H1 (cell line): ENCODE measurements at regions not wholly inside any gene's neighbourhood (a gene's known extent, or its start where the extent isn't known, plus 50 kb on each side); places are given as distances from the start of the nearest gene placed in this dataset.

Source experiments
- CTCF ChIA-PET: fragments of 300-600 bp; sonication (Branson Sonifier 250); formaldehyde crosslinking; loops from one replicate; lab custom pipeline; 2021; ENCODE audit not compliant: partially characterized antibody; lab: Charles Lee
- POLR2A ChIA-PET: fragments of 300-600 bp; sonication (Branson Sonifier 250); formaldehyde crosslinking; loops from one replicate; lab custom pipeline; 2021; ENCODE audit warnings: inconsistent platforms; ENCODE audit not compliant: partially characterized antibody; lab: Charles Lee
- DNase-seq, 2 experiments: peaks; one replicate each; pipeline versions ENCODE4 v3.0.0 to v3.0.0-alpha.2; 2010 to 2022; ENCODE audit warnings: low spot score in 2 of 2, low read depth in 1 of 2, mixed read lengths in 1 of 2
- FAIRE-seq: peaks from 2 replicates; lab custom pipeline; 2011; peaks lifted over from hg19 to GRCh38; lab: Jason Lieb, UNC
- H2AFZ ChIP-seq: 2 replicates; pipeline ENCODE4 v1.8.1; 2012; ENCODE audit warnings: low read length, inconsistent platforms
- H2AK5ac ChIP-seq: 2 replicates; pipeline ENCODE4 v1.6.1; 2013; ENCODE audit warnings: low read depth, low read length
- H2BK120ac ChIP-seq: replicated peaks from 2 replicates; pipeline ENCODE3; 2013; ENCODE audit warnings: low read depth, low read length, inconsistent platforms
- H2BK12ac ChIP-seq: 2 replicates; pipeline ENCODE4 v1.6.1; 2013; ENCODE audit warnings: low read depth, low read length
- H2BK15ac ChIP-seq: 2 replicates; pipeline ENCODE4 v1.6.1; 2013; ENCODE audit warnings: low read length
- H2BK20ac ChIP-seq: 2 replicates; pipeline ENCODE4 v1.6.1; 2013; ENCODE audit warnings: low read length
- H2BK5ac ChIP-seq: 2 replicates; pipeline ENCODE4 v1.6.1; 2013; ENCODE audit warnings: low read depth, low read length
- H3K14ac ChIP-seq: 2 replicates; pipeline ENCODE4 v1.6.1; 2013; ENCODE audit warnings: inconsistent platforms; ENCODE audit not compliant: insufficient read length
- H3K18ac ChIP-seq: 2 replicates; pipeline ENCODE4 v1.6.1; 2013; ENCODE audit warnings: low read length; ENCODE audit errors: extremely low read depth
- H3K23ac ChIP-seq: 2 replicates; pipeline ENCODE4 v1.6.1; 2013; ENCODE audit warnings: inconsistent platforms; ENCODE audit not compliant: insufficient read length
- H3K23me2 ChIP-seq: 2 replicates; pipeline ENCODE4 v1.6.1; 2013; ENCODE audit warnings: low read depth, low read length
- H3K27ac ChIP-seq: 2 replicates; pipeline ENCODE4 v1.6.1; 2011; ENCODE audit warnings: low read depth, low read length, inconsistent platforms
- H3K27me3 ChIP-seq, 4 experiments: replicated peaks in 1 of 4; 1 replicate in 1 of 4; 2 replicates in 3 of 4; pipeline versions ENCODE4 v1.6.1 to v1.8.1; 2011 to 2013; ENCODE audit warnings: low read length in 3 of 4, mild to moderate bottlenecking in 3 of 4, inconsistent platforms in 2 of 4, mixed read lengths in 2 of 4, moderate library complexity in 1 of 4; ENCODE audit not compliant: control insufficient read depth in 3 of 4, insufficient read depth in 3 of 4; ENCODE audit errors: extremely low read depth in 1 of 4
- H3K36me3 ChIP-seq, 4 experiments: 2 replicates each; pipeline versions ENCODE4 v1.6.1 to v1.8.1; 2011 to 2013; ENCODE audit warnings: mild to moderate bottlenecking in 4 of 4, low read length in 3 of 4, moderate library complexity in 2 of 4, control low read depth in 1 of 4, inconsistent platforms in 1 of 4; ENCODE audit not compliant: insufficient read depth in 4 of 4, control insufficient read depth in 2 of 4
- H3K4ac ChIP-seq: replicated peaks from 2 replicates; pipeline ENCODE3; 2013; ENCODE audit warnings: low read length, low read depth, mixed read lengths, inconsistent platforms; ENCODE audit not compliant: insufficient read length
- H3K4me1 ChIP-seq, 4 experiments: replicated peaks in 1 of 4; 1 replicate in 1 of 4; 2 replicates in 3 of 4; pipeline versions ENCODE4 v1.6.1 to v1.8.1; 2011 to 2013; ENCODE audit warnings: low read length in 3 of 4, inconsistent platforms in 2 of 4, mixed read lengths in 1 of 4; ENCODE audit not compliant: insufficient read depth in 4 of 4, control insufficient read depth in 3 of 4
- H3K4me2 ChIP-seq, 2 experiments: 2 replicates each; pipeline versions ENCODE4 v1.6.1 to v1.8.1; 2011 to 2013; ENCODE audit warnings: low read depth in 2 of 2, low read length in 2 of 2, control low read depth in 1 of 2, inconsistent platforms in 1 of 2, mild to moderate bottlenecking in 1 of 2; ENCODE audit not compliant: insufficient read depth in 1 of 2
- H3K4me3 ChIP-seq, 4 experiments: fragments of 200-600, 300-600 bp in 1 of 4; sonication (generic), shearing (Covaris generic), sonication (Bioruptor Twin) in 1 of 4; 2 replicates each; pipeline versions ENCODE4 v1.5.1 to v1.8.1; 2011 to 2016; ENCODE audit warnings: low read length in 4 of 4, low read depth in 3 of 4, control low read depth in 2 of 4, inconsistent platforms in 2 of 4, mild to moderate bottlenecking in 2 of 4, mixed read lengths in 1 of 4, moderate library complexity in 1 of 4; ENCODE audit not compliant: insufficient read depth in 2 of 4; ENCODE audit errors: extremely low read depth in 1 of 4
- H3K56ac ChIP-seq: replicated peaks from 2 replicates; pipeline ENCODE3; 2013; ENCODE audit warnings: low read depth, mild to moderate bottlenecking, mixed read lengths, low read length, inconsistent platforms; ENCODE audit not compliant: insufficient read length
- H3K79me1 ChIP-seq: 2 replicates; pipeline ENCODE4 v1.6.1; 2013; ENCODE audit warnings: low read depth, low read length, control low read depth
- H3K79me2 ChIP-seq, 2 experiments: 2 replicates each; pipeline versions ENCODE4 v1.6.1 to v1.8.1; 2012 to 2013; ENCODE audit warnings: low read length in 2 of 2, mild to moderate bottlenecking in 2 of 2, inconsistent platforms in 1 of 2; ENCODE audit not compliant: insufficient read depth in 2 of 2, control insufficient read depth in 1 of 2
- H3K9ac ChIP-seq, 4 experiments: replicated peaks in 1 of 4; 1 replicate in 1 of 4; 2 replicates in 3 of 4; pipeline versions ENCODE4 v1.6.1 to v1.8.1; 2011 to 2013; ENCODE audit warnings: low read depth in 3 of 4, low read length in 3 of 4, control low read depth in 2 of 4, mild to moderate bottlenecking in 2 of 4, moderate library complexity in 2 of 4, inconsistent platforms in 1 of 4; ENCODE audit errors: extremely low read depth in 1 of 4
- H3K9me3 ChIP-seq, 2 experiments: 2 replicates each; pipeline versions ENCODE4 v1.6.1 to v1.8.1; 2012 to 2013; ENCODE audit warnings: mild to moderate bottlenecking in 2 of 2, moderate library complexity in 2 of 2, control low read depth in 1 of 2, inconsistent platforms in 1 of 2, low read depth in 1 of 2, low read length in 1 of 2, mixed read lengths in 1 of 2; ENCODE audit not compliant: insufficient read depth in 2 of 2
- H4K20me1 ChIP-seq, 2 experiments: replicated peaks in 1 of 2; 2 replicates each; pipeline versions ENCODE3 to v1.8.1; 2011 to 2013; ENCODE audit warnings: inconsistent platforms in 2 of 2, low read length in 2 of 2, mild to moderate bottlenecking in 1 of 2; ENCODE audit not compliant: insufficient read depth in 2 of 2, control insufficient read depth in 1 of 2
- H4K5ac ChIP-seq: 2 replicates; pipeline ENCODE4 v1.6.1; 2013; ENCODE audit warnings: low read length, low read depth, mixed read lengths, inconsistent platforms; ENCODE audit not compliant: insufficient read length
- H4K8ac ChIP-seq: 2 replicates; pipeline ENCODE4 v1.8.0; 2013; ENCODE audit warnings: mild to moderate bottlenecking, moderate library complexity, low read length, inconsistent platforms; ENCODE audit not compliant: insufficient read depth; ENCODE audit errors: extremely low read depth
- H4K91ac ChIP-seq: replicated peaks from 2 replicates; pipeline ENCODE3; 2013; ENCODE audit warnings: low read length, mixed read lengths, inconsistent platforms; ENCODE audit not compliant: insufficient read length
- BCL11A ChIP-seq, 2 experiments: IDR thresholded peaks; one replicate each; pipeline ENCODE4 v1.6.1; 2011; ENCODE audit warnings: low read depth in 2 of 2, low read length in 2 of 2, mild to moderate bottlenecking in 2 of 2
- CTCF ChIP-seq, 3 experiments: IDR thresholded peaks; 1 replicate in 2 of 3; 2 replicates in 1 of 3; pipeline versions ENCODE4 v1.5.1 to v1.6.1; 2011; ENCODE audit warnings: low read length in 3 of 3, mild to moderate bottlenecking in 3 of 3, inconsistent platforms in 2 of 3, low read depth in 1 of 3, moderate library complexity in 1 of 3; ENCODE audit not compliant: insufficient read depth in 1 of 3; ENCODE audit errors: control extremely low read depth in 1 of 3
- EP300 ChIP-seq, 2 experiments: IDR thresholded peaks; 1 replicate in 1 of 2; 2 replicates in 1 of 2; pipeline ENCODE4 v1.6.1; 2011 to 2012; ENCODE audit warnings: low read depth in 2 of 2, low read length in 2 of 2, mild to moderate bottlenecking in 2 of 2, borderline replicate concordance in 1 of 2, inconsistent platforms in 1 of 2, moderate library complexity in 1 of 2
- EZH2 ChIP-seq: fragments of 200-600 bp; sonication (generic); IDR thresholded peaks from 2 replicates; pipeline ENCODE4 v1.7.1; 2012; ENCODE audit warnings: low read depth, mild to moderate bottlenecking, moderate library complexity, low read length, inconsistent platforms; ENCODE audit not compliant: severe bottlenecking
- JUN ChIP-seq: IDR thresholded peaks from 2 replicates; pipeline ENCODE4 v1.6.1; 2011; ENCODE audit warnings: low read depth, mild to moderate bottlenecking, improper control_type of control experiment, low read length
- POLR2AphosphoS5 ChIP-seq: IDR thresholded peaks from 2 replicates; pipeline ENCODE4 v1.6.1; 2011; ENCODE audit warnings: low read depth, low read length
- SAP30 ChIP-seq: fragments of 300-600 bp; sonication (generic); IDR thresholded peaks from 2 replicates; pipeline ENCODE4 v1.7.1; 2012; ENCODE audit warnings: low read length, moderate library complexity, mild to moderate bottlenecking, inconsistent platforms; ENCODE audit not compliant: insufficient read depth, insufficient replicate concordance
- SIRT6 ChIP-seq: IDR thresholded peaks from one replicate; pipeline ENCODE4 v1.7.1; 2012; ENCODE audit warnings: low read length, inconsistent platforms
- TBP ChIP-seq: IDR thresholded peaks from 2 replicates; pipeline ENCODE4 v1.6.1; 2011; ENCODE audit warnings: low read depth, low read length, improper control_type of control experiment
- TCF12 ChIP-seq: IDR thresholded peaks from 2 replicates; pipeline ENCODE4 v1.6.1; 2011; ENCODE audit warnings: low read depth, mild to moderate bottlenecking, low read length
- WGBS, 2 experiments: shearing (Covaris generic) in 1 of 2; methylation state at CpG; one replicate each; pipeline versions ENCODE4 v1.1.6 to v1.1.7; 2013 to 2015; ENCODE audit warnings: low lambda C conversion rate in 2 of 2, mixed read lengths in 2 of 2, inconsistent platforms in 1 of 2, low coverage in 1 of 2, missing lambda C conversion rate in 1 of 2; ENCODE audit not compliant: insufficient replicate concordance in 2 of 2, insufficient coverage in 1 of 2, insufficient read length in 1 of 2; ENCODE audit errors: extremely low coverage in 1 of 2, missing lambda C conversion rate in 1 of 2; 5-methylcytosine and 5-hydroxymethylcytosine counted together

- no peak overlapping the region for H4K5ac ChIP-seq
- H3K9ac ChIP-seq = no peak overlapping the region
- no peaks in the 10 kb centered on the region for H3K27me3 ChIP-seq
- FAIRE-seq (no peak), DNase-seq (no peak)
- no peak overlapping the region for H3K23ac ChIP-seq
- H3K4me3 ChIP-seq = no peak overlapping the region
- H3K36me3 ChIP-seq = no peaks in the 10 kb centered on the region
- H3K79me2 ChIP-seq = no peaks in the 10 kb centered on the region
- H2BK15ac ChIP-seq = no peak overlapping the region
- H3K9me3 ChIP-seq = no peaks in the 10 kb centered on the region
- no peak overlapping the region for H3K4me2 ChIP-seq
- WGBS, 2 experiments = 98% methylated on average over 3 of the region's 3 CpGs; no CpG with 5 or more reads in 1 of the 2 experiments
- H2BK120ac ChIP-seq = no peak overlapping the region
- POLR2A ChIA-PET = interaction anchor here (0.7 kb wide), 1 partner anchor 1303 kb away, joined by 3 read pairs; no protein-coding TSS in a partner anchor
- no peak overlapping the region for H4K91ac ChIP-seq
- H2BK20ac ChIP-seq = no peak overlapping the region
- H3K27ac ChIP-seq = no peak overlapping the region
- no peak overlapping the region for H3K56ac ChIP-seq
- no peak overlapping the region for H3K4ac ChIP-seq
- no peak overlapping the region for H2BK12ac ChIP-seq
- H4K20me1 ChIP-seq = no peaks in the 10 kb centered on the region
- H3K14ac ChIP-seq = no peak overlapping the region
- no peak overlapping the region for H2BK5ac ChIP-seq
- no peaks in the 10 kb centered on the region for H3K79me1 ChIP-seq
- H2AK5ac ChIP-seq = no peak overlapping the region
- CTCF ChIA-PET = interaction anchor here (0.5 kb wide), 1 partner anchor 42 kb away, joined by 3 read pairs; no protein-coding TSS in a partner anchor
- H2AFZ ChIP-seq = no peak overlapping the region
- no peaks in the 10 kb centered on the region for H3K23me2 ChIP-seq
- H4K8ac ChIP-seq = no peak overlapping the region
- H3K18ac ChIP-seq = no peak overlapping the region
- H3K4me1 ChIP-seq = peaks cover 0 to 3% (median under 1%) of the 10 kb centered on the region in 4 experiments; a peak in 3 of 7 replicates
- TF ChIP-seq BCL11A (IDR thresholded peaks at IDR 0.05; ENCODE audit: low read depth in 2 of 2, low read length in 2 of 2) = no peak
- TF ChIP-seq EZH2 = no peak
- no peak for TF ChIP-seq POLR2AphosphoS5
- TF ChIP-seq TCF12 = no peak
- TF ChIP-seq SIRT6 = no peak
- TF ChIP-seq SAP30 = no peak
- no peak for TF ChIP-seq EP300 (IDR thresholded peaks at IDR 0.05; ENCODE audit: borderline replicate concordance in 1 of 2, low read depth in 2 of 2, low read length in 2 of 2)
- no peak for TF ChIP-seq CTCF (IDR thresholded peaks at IDR 0.05; ENCODE audit: control extremely low read depth in 1 of 3, insufficient read depth in 1 of 3, low read depth in 1 of 3, low read length in 3 of 3)
- no peak for TF ChIP-seq TBP
- TF ChIP-seq JUN = no peak
Measured at GRCh38 chr2:75925331-75926024, 214.8 kb upstream of the GCFC2 start.
